ENCODE measurements at regions not wholly inside any gene's neighbourhood (a gene's known extent, or its start where the extent isn't known, plus 50 kb on each side); places are given as distances from the start of the nearest gene placed in this dataset.

DNA sequence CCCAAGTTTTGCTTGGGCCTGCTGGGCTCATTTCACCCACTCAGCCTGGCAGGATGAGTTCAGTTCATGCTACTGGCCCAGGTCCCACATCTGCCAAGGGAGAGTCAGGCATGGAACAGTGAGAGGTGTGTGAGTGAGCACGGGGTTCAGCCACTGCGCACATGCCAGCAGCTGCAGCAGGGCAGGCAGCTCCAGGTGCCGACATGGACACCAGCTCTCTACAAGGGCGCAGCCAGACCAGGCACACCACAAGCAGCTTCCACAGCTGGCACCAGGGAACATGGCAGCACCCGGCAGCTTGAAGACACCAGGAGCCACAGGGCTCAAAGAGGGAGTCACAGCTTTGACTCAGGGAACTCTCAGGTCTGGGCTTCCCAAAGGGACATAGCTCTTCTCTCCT, 938.0 kb downstream of the SORCS3 start:
- TF ChIP-seq, protein P1, sequence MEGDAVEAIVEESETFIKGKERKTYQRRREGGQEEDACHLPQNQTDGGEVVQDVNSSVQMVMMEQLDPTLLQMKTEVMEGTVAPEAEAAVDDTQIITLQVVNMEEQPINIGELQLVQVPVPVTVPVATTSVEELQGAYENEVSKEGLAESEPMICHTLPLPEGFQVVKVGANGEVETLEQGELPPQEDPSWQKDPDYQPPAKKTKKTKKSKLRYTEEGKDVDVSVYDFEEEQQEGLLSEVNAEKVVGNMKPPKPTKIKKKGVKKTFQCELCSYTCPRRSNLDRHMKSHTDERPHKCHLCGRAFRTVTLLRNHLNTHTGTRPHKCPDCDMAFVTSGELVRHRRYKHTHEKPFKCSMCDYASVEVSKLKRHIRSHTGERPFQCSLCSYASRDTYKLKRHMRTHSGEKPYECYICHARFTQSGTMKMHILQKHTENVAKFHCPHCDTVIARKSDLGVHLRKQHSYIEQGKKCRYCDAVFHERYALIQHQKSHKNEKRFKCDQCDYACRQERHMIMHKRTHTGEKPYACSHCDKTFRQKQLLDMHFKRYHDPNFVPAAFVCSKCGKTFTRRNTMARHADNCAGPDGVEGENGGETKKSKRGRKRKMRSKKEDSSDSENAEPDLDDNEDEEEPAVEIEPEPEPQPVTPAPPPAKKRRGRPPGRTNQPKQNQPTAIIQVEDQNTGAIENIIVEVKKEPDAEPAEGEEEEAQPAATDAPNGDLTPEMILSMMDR (IDR thresholded peaks at IDR 0.05; ENCODE audit: low read depth, low read length, poor library complexity, severe bottlenecking): no peak
- no peak for TF ChIP-seq EZH2phosphoT487 (IDR thresholded peaks at IDR 0.05; ENCODE audit: borderline replicate concordance, low read length)
